ENCODE measurements at regions not wholly inside any gene's neighbourhood (a gene's known extent, or its start where the extent isn't known, plus 50 kb on each side); places are given as distances from the start of the nearest gene placed in this dataset.

DNA sequence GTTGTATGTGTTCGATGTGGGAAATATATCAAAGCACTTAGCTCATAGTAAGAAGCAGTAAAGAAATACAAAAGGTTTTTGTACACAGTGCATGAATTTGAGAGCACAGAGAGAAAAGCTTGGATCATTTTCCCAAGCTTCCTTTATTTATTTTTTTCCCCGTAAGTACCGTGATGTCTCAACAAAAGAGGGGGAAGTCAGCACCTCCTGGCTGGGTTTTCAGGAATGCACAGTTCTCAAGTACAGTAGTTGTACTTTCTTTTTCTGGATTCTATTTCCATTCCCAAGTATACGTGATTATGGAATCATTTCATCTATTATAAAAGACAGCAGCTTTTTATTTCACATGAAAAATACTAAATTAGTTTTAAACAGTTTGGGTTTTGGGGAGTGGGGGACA, 171.5 kb upstream of the EDNRA start:
- no peak for ATAC-seq
- no peak for FAIRE-seq
- in situ Hi-C loops (cut with MboI) (no loop called here), intact Hi-C loops (cut with micrococcal nuclease) (no loop called here)
- Histone ChIP-seq H3K4me2 (ENCODE audit: insufficient read depth, low read length) (no peak overlapping the region), H2AFZ (ENCODE audit: low read depth, low read length) (no peak overlapping the region), H3K9ac (ENCODE audit: insufficient read depth in 1 of 2, low read depth in 2 of 2, low read length in 2 of 2) (no peak overlapping the region), H4K20me1 (replicated peaks; ENCODE audit: control insufficient read depth, insufficient read depth, low read length) (no peaks in the 10 kb centered on the region), H3K79me2 (ENCODE audit: control insufficient read depth, insufficient read depth, low read length) (no peaks in the 10 kb centered on the region), H3K4me1 (replicated peaks in 1 of 2; ENCODE audit: control insufficient read depth in 2 of 2, insufficient read depth in 2 of 2, low read length in 2 of 2) (no peaks in the 10 kb centered on the region), H3K9me3 (replicated peaks; ENCODE audit: control insufficient read depth, insufficient read depth, low read depth, low read length) (no peaks in the 10 kb centered on the region), H3K36me3 (ENCODE audit: control insufficient read depth, insufficient read depth, low read length) (no peaks in the 10 kb centered on the region), H3K27me3 (ENCODE audit: control insufficient read depth in 2 of 2, insufficient read depth in 2 of 2, low read length in 2 of 2) (no peaks in the 10 kb centered on the region), H3K27ac (ENCODE audit: extremely low read depth, low read depth, low read length) (no peak overlapping the region), H3K4me3 (no peak overlapping the region), H3K9me1 (ENCODE audit: control insufficient read depth, insufficient read depth, low read length) (no peaks in the 10 kb centered on the region)
- POLR2A ChIA-PET: no interaction called here
- no peak for DNase-seq (ENCODE audit: extremely low read depth in 1 of 4, low spot score in 3 of 4)
- CTCF ChIA-PET (ENCODE audit: low intra/inter-chr PET ratio): no interaction called here
- 0% methylated on average over 4 of the region's 4 CpGs for WGBS (ENCODE audit: insufficient coverage, low coverage, missing lambda C conversion rate)
- TF ChIP-seq RHOXF2B (CRISPR knock-in tag; conservative IDR thresholded peaks at IDR 0.05) (no peak), ZNF551 (CRISPR knock-in tag; IDR thresholded peaks at IDR 0.05) (no peak), NCOA6 (IDR thresholded peaks at IDR 0.05) (no peak), ZSCAN32 (CRISPR knock-in tag; IDR thresholded peaks at IDR 0.05) (no peak), CXXC5 (CRISPR knock-in tag; IDR thresholded peaks at IDR 0.05) (no peak), ZNF778 (CRISPR knock-in tag; IDR thresholded peaks at IDR 0.05) (no peak)
- TF ChIP-seq, protein P1, sequence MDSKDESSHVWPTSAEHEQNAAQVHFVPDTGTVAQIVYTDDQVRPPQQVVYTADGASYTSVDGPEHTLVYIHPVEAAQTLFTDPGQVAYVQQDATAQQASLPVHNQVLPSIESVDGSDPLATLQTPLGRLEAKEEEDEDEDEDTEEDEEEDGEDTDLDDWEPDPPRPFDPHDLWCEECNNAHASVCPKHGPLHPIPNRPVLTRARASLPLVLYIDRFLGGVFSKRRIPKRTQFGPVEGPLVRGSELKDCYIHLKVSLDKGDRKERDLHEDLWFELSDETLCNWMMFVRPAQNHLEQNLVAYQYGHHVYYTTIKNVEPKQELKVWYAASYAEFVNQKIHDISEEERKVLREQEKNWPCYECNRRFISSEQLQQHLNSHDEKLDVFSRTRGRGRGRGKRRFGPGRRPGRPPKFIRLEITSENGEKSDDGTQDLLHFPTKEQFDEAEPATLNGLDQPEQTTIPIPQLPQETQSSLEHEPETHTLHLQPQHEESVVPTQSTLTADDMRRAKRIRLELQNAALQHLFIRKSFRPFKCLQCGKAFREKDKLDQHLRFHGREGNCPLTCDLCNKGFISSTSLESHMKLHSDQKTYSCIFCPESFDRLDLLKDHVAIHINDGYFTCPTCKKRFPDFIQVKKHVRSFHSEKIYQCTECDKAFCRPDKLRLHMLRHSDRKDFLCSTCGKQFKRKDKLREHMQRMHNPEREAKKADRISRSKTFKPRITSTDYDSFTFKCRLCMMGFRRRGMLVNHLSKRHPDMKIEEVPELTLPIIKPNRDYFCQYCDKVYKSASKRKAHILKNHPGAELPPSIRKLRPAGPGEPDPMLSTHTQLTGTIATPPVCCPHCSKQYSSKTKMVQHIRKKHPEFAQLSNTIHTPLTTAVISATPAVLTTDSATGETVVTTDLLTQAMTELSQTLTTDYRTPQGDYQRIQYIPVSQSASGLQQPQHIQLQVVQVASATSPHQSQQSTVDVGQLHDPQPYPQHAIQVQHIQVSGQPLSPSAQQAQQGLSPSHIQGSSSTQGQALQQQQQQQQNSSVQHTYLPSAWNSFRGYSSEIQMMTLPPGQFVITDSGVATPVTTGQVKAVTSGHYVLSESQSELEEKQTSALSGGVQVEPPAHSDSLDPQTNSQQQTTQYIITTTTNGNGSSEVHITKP (IDR thresholded peaks at IDR 0.05; ENCODE audit: partially characterized antibody): no peak
- BruUV-seq (replicated peaks): no TSS peak
